OCI-LY7 (cell line): ENCODE measurements at regions not wholly inside any gene's neighbourhood (a gene's known extent, or its start where the extent isn't known, plus 50 kb on each side); places are given as distances from the start of the nearest gene placed in this dataset.
"Not testable (repeated sequence)": the region's sequence is repeated elsewhere in the genome, so short reads cannot be mapped to it uniquely, and the experiment has no call there.

Source experiments
- BruUV-seq: library from RNA; stranded (reverse); fragments of 400-500 nt; replicated peaks from 2 replicates; lab custom pipeline; 2021; lab: Mats Ljungman, UMichigan
- CTCF ChIA-PET: fragments of 300-600 bp; sonication (Branson Sonifier 250); formaldehyde crosslinking; loops from one replicate; lab custom pipeline; 2022; ENCODE audit warnings: antibody characterized with exemption; ENCODE audit not compliant: unreplicated experiment; lab: Charles Lee
- POLR2A ChIA-PET: fragments of 300-600 bp; sonication (Branson Sonifier 250); formaldehyde crosslinking; loops from one replicate; lab custom pipeline; 2022; ENCODE audit warnings: antibody characterized with exemption; lab: Charles Lee
- DNase-seq: peaks from one replicate; pipeline ENCODE4 v3.0.0-alpha.2; 2015; ENCODE audit warnings: low spot score
- H2AFZ ChIP-seq: fragments of 200-600 bp; sonication (generic), shearing (Covaris generic); 2 replicates; pipeline ENCODE4 v1.6.1; 2014; ENCODE audit warnings: mild to moderate bottlenecking, antibody characterized with exemption, low read length, moderate library complexity
- H3K27ac ChIP-seq: fragments of 200-600 bp; sonication (generic); 2 replicates; pipeline ENCODE4 v1.5.1; 2014; ENCODE audit warnings: mixed run types, low read depth, mild to moderate bottlenecking, moderate library complexity, low read length, inconsistent platforms; ENCODE audit not compliant: poor library complexity, severe bottlenecking
- H3K36me3 ChIP-seq: fragments of 200-600 bp; sonication (generic); 2 replicates; pipeline ENCODE4 v1.6.1; 2014; ENCODE audit warnings: mild to moderate bottlenecking, antibody characterized with exemption, low read length, moderate library complexity, mixed read lengths; ENCODE audit not compliant: insufficient read depth
- H3K4me1 ChIP-seq: fragments of 200-600 bp; sonication (generic); 2 replicates; pipeline ENCODE4 v1.5.1; 2014; ENCODE audit warnings: mild to moderate bottlenecking, low read length; ENCODE audit not compliant: insufficient read depth, poor library complexity, severe bottlenecking
- H3K4me2 ChIP-seq: fragments of 200-600 bp; sonication (generic); 2 replicates; pipeline ENCODE4 v1.6.1; 2014; ENCODE audit warnings: mild to moderate bottlenecking, low read length
- H3K4me3 ChIP-seq: fragments of 200-600 bp; sonication (generic); 2 replicates; pipeline ENCODE4 v1.5.1; 2014; ENCODE audit warnings: mild to moderate bottlenecking, low read depth, low read length; ENCODE audit not compliant: poor library complexity, severe bottlenecking
- H3K79me2 ChIP-seq: fragments of 200-600 bp; sonication (generic); 2 replicates; pipeline ENCODE4 v1.6.1; 2016; ENCODE audit warnings: low read depth, mild to moderate bottlenecking, low read length, moderate library complexity, mixed read lengths; ENCODE audit not compliant: insufficient read depth
- H3K9me2 ChIP-seq: fragments of 200-600 bp; sonication (generic); 2 replicates; pipeline ENCODE4 v1.6.1; 2016; ENCODE audit warnings: mild to moderate bottlenecking, low read length, mixed read lengths; ENCODE audit not compliant: insufficient read depth
- H3K9me3 ChIP-seq: fragments of 200-600 bp; sonication (generic); 2 replicates; pipeline ENCODE4 v1.6.1; 2014; ENCODE audit warnings: mild to moderate bottlenecking, mixed run types, low read length, mixed read lengths
- H4K20me1 ChIP-seq: fragments of 200-600 bp; sonication (generic); 2 replicates; pipeline ENCODE4 v1.6.1; 2014; ENCODE audit warnings: mild to moderate bottlenecking, antibody characterized with exemption, low read length, moderate library complexity, mixed read lengths; ENCODE audit not compliant: insufficient read depth
- EZH2phosphoT487 ChIP-seq: fragments of 200-600 bp; sonication (generic); IDR thresholded peaks from 2 replicates; pipeline ENCODE4 v1.6.1; 2018; ENCODE audit warnings: low read depth, borderline replicate concordance, mild to moderate bottlenecking, mixed run types, antibody characterized with exemption, low read length, moderate library complexity, mixed read lengths
- intact Hi-C: fragments of 100-400 bp; cut with micrococcal nuclease; formaldehyde crosslinking; loops from one replicate; pipeline ENCODE4 v1.10.0; 2022; ENCODE audit not compliant: unreplicated experiment
- TF ChIP-seq, protein P1 (sequence below): fragments of 200-600 bp; sonication (generic); conservative IDR thresholded peaks from 2 replicates; pipeline ENCODE4 v1.5.1; 2014; ENCODE audit warnings: mild to moderate bottlenecking, antibody characterized with exemption, low read length, moderate library complexity, mixed read lengths

DNA sequence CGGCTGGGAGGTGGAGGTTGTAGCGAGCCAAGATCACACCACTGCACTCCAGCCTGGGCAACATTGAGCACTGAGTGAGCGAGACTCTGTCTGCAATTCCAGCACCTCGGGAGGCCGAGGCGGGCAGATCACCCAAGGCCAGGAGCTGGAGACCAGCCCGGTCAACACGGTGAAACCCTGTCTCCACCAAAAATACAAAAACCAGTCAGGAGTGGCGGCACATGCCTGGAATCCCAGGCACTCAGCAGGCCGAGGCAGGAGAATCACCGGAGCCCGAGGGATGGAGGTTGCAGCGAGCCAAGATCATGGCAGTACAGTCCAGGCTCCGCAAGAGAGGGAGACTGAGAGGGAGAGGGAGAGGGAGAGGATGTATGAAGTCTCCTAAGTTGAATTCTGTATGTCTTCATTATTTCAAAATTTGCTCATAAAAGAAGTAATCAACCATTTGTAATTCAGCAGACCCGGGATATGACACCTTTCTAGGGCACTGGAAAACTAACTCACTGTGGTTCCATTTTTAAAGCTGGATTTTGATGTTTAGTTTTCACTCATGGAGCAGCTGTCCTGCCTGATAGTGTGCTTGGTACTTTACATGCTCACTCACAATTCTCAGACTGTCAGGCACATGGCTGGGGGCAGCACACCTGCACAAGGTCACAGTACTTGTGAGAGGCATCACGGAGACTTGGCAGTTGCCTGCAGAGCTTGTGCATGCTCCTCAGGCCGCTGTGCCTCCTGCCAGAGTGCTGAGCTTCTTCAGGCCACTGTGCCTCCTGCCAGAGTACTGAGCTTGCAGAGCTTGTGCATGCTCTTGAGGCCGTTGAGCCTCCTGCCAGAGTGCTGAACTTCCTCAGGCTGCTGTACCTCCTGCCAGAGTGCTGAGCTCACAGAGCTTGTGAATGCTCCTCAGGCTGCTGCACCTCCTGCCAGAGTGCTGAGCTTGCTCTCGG, 106.2 kb downstream of the ERMARD start:
- H3K9me3 ChIP-seq, result no peaks in the 10 kb centered on the region
- no peaks in the 10 kb centered on the region for H4K20me1 ChIP-seq
- CTCF ChIA-PET, result no interaction called here
- H3K9me2 ChIP-seq, result no peaks in the 10 kb centered on the region
- POLR2A ChIA-PET, result no interaction called here
- no TSS peak for BruUV-seq
- no peaks in the 10 kb centered on the region for H3K36me3 ChIP-seq
- intact Hi-C loops, result no loop called here
- DNase-seq, result no peak
- peaks cover 15% of the 10 kb centered on the region for H3K4me1 ChIP-seq
- H3K79me2 ChIP-seq, result no peaks in the 10 kb centered on the region
- no peak overlapping the region for H2AFZ ChIP-seq
- H3K4me3 ChIP-seq, result no peak overlapping the region
- no peak overlapping the region for H3K4me2 ChIP-seq
- TF ChIP-seq, protein P1, sequence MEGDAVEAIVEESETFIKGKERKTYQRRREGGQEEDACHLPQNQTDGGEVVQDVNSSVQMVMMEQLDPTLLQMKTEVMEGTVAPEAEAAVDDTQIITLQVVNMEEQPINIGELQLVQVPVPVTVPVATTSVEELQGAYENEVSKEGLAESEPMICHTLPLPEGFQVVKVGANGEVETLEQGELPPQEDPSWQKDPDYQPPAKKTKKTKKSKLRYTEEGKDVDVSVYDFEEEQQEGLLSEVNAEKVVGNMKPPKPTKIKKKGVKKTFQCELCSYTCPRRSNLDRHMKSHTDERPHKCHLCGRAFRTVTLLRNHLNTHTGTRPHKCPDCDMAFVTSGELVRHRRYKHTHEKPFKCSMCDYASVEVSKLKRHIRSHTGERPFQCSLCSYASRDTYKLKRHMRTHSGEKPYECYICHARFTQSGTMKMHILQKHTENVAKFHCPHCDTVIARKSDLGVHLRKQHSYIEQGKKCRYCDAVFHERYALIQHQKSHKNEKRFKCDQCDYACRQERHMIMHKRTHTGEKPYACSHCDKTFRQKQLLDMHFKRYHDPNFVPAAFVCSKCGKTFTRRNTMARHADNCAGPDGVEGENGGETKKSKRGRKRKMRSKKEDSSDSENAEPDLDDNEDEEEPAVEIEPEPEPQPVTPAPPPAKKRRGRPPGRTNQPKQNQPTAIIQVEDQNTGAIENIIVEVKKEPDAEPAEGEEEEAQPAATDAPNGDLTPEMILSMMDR, result no peak
- no peak for TF ChIP-seq EZH2phosphoT487
- no peak overlapping the region for H3K27ac ChIP-seq

DNA sequence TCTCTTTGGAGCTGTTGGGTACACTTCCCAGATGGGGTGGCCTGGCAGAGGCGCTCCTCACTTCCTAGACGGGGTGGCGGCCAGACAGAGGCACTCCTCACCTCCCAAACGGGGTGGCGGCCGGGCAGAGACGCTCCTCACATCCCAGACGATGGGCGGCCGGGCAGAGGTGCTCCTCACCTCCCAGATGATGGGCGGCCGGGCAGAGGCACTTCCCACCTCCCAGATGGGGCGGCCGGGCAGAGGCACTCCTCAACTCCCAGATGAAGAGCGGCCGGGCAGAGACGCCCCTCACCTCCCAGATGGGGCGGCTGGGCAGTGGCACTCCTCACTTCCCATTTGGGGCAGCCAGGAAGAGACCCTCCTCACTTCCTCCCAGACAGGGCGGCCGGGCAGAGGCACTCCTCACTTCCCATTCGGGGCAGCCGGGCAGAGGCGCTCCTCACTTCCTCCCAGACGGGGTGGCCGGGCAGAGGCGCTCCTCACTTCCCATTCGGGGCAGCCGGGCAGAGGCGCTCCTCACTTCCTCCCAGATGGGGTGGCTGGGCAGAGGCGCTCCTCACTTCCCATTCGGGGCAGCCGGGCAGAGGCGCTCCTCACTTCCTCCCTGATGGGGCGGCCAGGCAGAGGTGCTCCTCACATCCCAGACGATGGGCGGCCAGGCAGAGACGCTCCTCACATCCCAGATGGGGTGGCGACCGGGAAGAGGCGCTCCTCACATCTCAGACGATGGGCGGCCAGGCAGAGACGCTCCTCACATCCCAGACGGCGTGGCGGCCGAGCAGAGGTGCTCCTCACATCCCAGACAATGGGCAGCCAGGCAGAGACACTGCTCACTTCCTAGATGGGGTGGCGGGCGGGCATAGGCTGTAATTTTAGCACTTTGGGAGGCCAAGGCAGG, 105.3 kb downstream of the ERMARD start:
- POLR2A ChIA-PET, BruUV-seq, H3K9me3 ChIP-seq, H3K27ac ChIP-seq, H3K79me2 ChIP-seq, H3K4me1 ChIP-seq, H2AFZ ChIP-seq, H3K4me2 ChIP-seq, intact Hi-C loops, H3K36me3 ChIP-seq, H3K4me3 ChIP-seq, DNase-seq, CTCF ChIA-PET, H4K20me1 ChIP-seq, H3K9me2 ChIP-seq: not testable (repeated sequence)

- H3K4me1 ChIP-seq, result no peaks in the 10 kb centered on the region
- no peak for DNase-seq
- ChIA-PET CTCF (no interaction called here), POLR2A (no interaction called here)
- intact Hi-C loops, result no loop called here
- H3K27ac ChIP-seq, result no peak overlapping the region
- no peaks in the 10 kb centered on the region for H3K9me2 ChIP-seq
- H2AFZ ChIP-seq, result no peak overlapping the region
- no peak overlapping the region for H3K4me3 ChIP-seq
- H3K79me2 ChIP-seq, result no peaks in the 10 kb centered on the region
- no peak overlapping the region for H3K4me2 ChIP-seq
- H4K20me1 ChIP-seq, result no peaks in the 10 kb centered on the region
- no peaks in the 10 kb centered on the region for H3K9me3 ChIP-seq
- BruUV-seq, result no TSS peak
- no peaks in the 10 kb centered on the region for H3K36me3 ChIP-seq
- TF ChIP-seq, protein P1, result no peak
- TF ChIP-seq EZH2phosphoT487, result no peak
Observed at GRCh38 chr6:169854813-169855212, 103.4 kb downstream of the ERMARD start.
